ENCODE measurements at regions not wholly inside any gene's neighbourhood (a gene's known extent, or its start where the extent isn't known, plus 50 kb on each side); places are given as distances from the start of the nearest gene placed in this dataset.

GRCh38 chr18:39399662-39400061 is 1834.1 kb upstream of the CELF4 start:
- H3K36me3 ChIP-seq (ENCODE audit: control insufficient read depth in 2 of 2, insufficient read depth in 2 of 2, low read length in 1 of 2) = no peaks in the 10 kb centered on the region
- ChIA-PET POLR2A (no interaction called here), SMC1A (ENCODE audit: uncharacterized antibody, unreplicated experiment) (no interaction called here), CTCF (no interaction called here), RAD21 (ENCODE audit: unreplicated experiment) (no interaction called here)
- no peaks in the 10 kb centered on the region for H3K9me3 ChIP-seq (replicated peaks; ENCODE audit: control insufficient read depth, insufficient read depth, low read length)
- BruUV-seq (replicated peaks) = no TSS peak
- no peaks in the 10 kb centered on the region for H4K20me1 ChIP-seq (ENCODE audit: control insufficient read depth, insufficient read depth)
- 0% methylated on average over 1 of the region's 1 CpG for WGBS (ENCODE audit: insufficient coverage, insufficient replicate concordance, low lambda C conversion rate, missing lambda C conversion rate)
- H3K27ac ChIP-seq (ENCODE audit: control insufficient read depth, insufficient read depth) = no peak overlapping the region
- in situ Hi-C loops (cut with MboI) = no loop called here
- H3K27me3 ChIP-seq (replicated peaks in 1 of 2; ENCODE audit: control insufficient read depth in 2 of 2, insufficient read depth in 2 of 2, low read length in 1 of 2) = no peaks in the 10 kb centered on the region
- no peak overlapping the region for H2AFZ ChIP-seq (ENCODE audit: control insufficient read depth, low read depth, low read length)
- no peak for ATAC-seq
- intact Hi-C loops (cut with micrococcal nuclease; ENCODE audit: unreplicated experiment) = no loop called here
- H3K4me3 ChIP-seq = no peak overlapping the region
- H3K4me2 ChIP-seq (ENCODE audit: control insufficient read depth, insufficient read depth) = no peak overlapping the region
- H3K9ac ChIP-seq (ENCODE audit: control insufficient read depth, insufficient read depth, low read length) = no peak overlapping the region
- TF ChIP-seq RB1 (IDR thresholded peaks at IDR 0.05; ENCODE audit: borderline replicate concordance) (no peak), NKRF (conservative IDR thresholded peaks at IDR 0.05) (no peak), RCOR1 (conservative IDR thresholded peaks at IDR 0.05; ENCODE audit: low read depth, low read length) (no peak), ELK1 (IDR thresholded peaks at IDR 0.05; ENCODE audit: low read depth, low read length) (no peak), RUNX3 (IDR thresholded peaks at IDR 0.05; ENCODE audit: low read length) (no peak), RFX5 (IDR thresholded peaks at IDR 0.05; ENCODE audit: low read depth, low read length) (no peak), HDAC6 (IDR thresholded peaks at IDR 0.05; ENCODE audit: unreplicated experiment) (no peak), ZNF384 (IDR thresholded peaks at IDR 0.05; ENCODE audit: borderline replicate concordance, low read depth, low read length) (no peak), TARDBP (IDR thresholded peaks at IDR 0.05; ENCODE audit: borderline replicate concordance) (no peak), BRCA1 (IDR thresholded peaks at IDR 0.05; ENCODE audit: low read depth, low read length) (no peak), JUND (IDR thresholded peaks at IDR 0.05; ENCODE audit: low read depth, low read length) (no peak), ZNF274 (IDR thresholded peaks at IDR 0.05; ENCODE audit: insufficient read depth, insufficient read length) (no peak), TBL1XR1 (IDR thresholded peaks at IDR 0.05; ENCODE audit: low read depth, low read length) (no peak), TAF1 (IDR thresholded peaks at IDR 0.05; ENCODE audit: borderline replicate concordance, low read depth, low read length) (no peak), SPI1 (IDR thresholded peaks at IDR 0.05; ENCODE audit: borderline replicate concordance, insufficient read depth, low read depth, low read length) (no peak), CBX5 (IDR thresholded peaks at IDR 0.05; ENCODE audit: low read depth) (no peak), BHLHE40 (IDR thresholded peaks at IDR 0.05; ENCODE audit: borderline replicate concordance in 1 of 2, low read depth in 2 of 2, low read length in 1 of 2) (no peak), CHD1 (IDR thresholded peaks at IDR 0.05; ENCODE audit: low read depth, low read length) (no peak), CREB1 (IDR thresholded peaks at IDR 0.05; ENCODE audit: low read depth) (no peak), DPF2 (IDR thresholded peaks at IDR 0.05) (no peak)
- H3K4me1 ChIP-seq (ENCODE audit: control insufficient read depth, insufficient read depth, low read length) = no peaks in the 10 kb centered on the region
- DNase-seq (ENCODE audit: low read depth, low spot score) = no peak
- no peaks in the 10 kb centered on the region for H3K79me2 ChIP-seq (ENCODE audit: control insufficient read depth, insufficient read depth, low read length)
- no peak for FAIRE-seq

All from GM12878 (cell line).